KOPT-K1 (cell line): ENCODE measurements at regions not wholly inside any gene's neighbourhood (a gene's known extent, or its start where the extent isn't known, plus 50 kb on each side); places are given as distances from the start of the nearest gene placed in this dataset.

Source experiments
- H3K27ac ChIP-seq: fragments of 200-600 bp; sonication (generic); 2 replicates; pipeline ENCODE4 v1.5.1; 2016; ENCODE audit warnings: antibody characterized with exemption, mild to moderate bottlenecking, low read depth, low read length; ENCODE audit not compliant: poor library complexity, severe bottlenecking
- H3K36me3 ChIP-seq: fragments of 200-600 bp; sonication (generic); 2 replicates; pipeline ENCODE4 v1.5.1; 2017; ENCODE audit warnings: antibody characterized with exemption, mild to moderate bottlenecking, low read length, moderate library complexity; ENCODE audit not compliant: insufficient read depth
- H3K9me3 ChIP-seq: fragments of 200-600 bp; sonication (generic); 2 replicates; pipeline ENCODE4 v1.5.1; 2017; ENCODE audit warnings: antibody characterized with exemption, low read length, mild to moderate bottlenecking; ENCODE audit not compliant: insufficient read depth, poor library complexity, severe bottlenecking

GRCh38 chr2:134123332-134123731, 130.5 kb upstream of the MGAT5 start:
- no peak overlapping the region for H3K27ac ChIP-seq
- H3K9me3 ChIP-seq, result no peaks in the 10 kb centered on the region
- H3K36me3 ChIP-seq, result no peaks in the 10 kb centered on the region

GRCh38 chr2:134124047-134124753, 129.7 kb upstream of the MGAT5 start:
- Histone ChIP-seq H3K27ac (no peak overlapping the region), H3K36me3 (no peaks in the 10 kb centered on the region)

GRCh38 chr2:134127496-134127895, 126.4 kb upstream of the MGAT5 start:
- Histone ChIP-seq H3K36me3 (no peaks in the 10 kb centered on the region; the same call in 1 of the 2 replicates), H3K27ac (no peak overlapping the region), H3K9me3 (no peaks in the 10 kb centered on the region)

More at GRCh38 chr2:134124047-134124753, 129.7 kb upstream of the MGAT5 start:
- no peaks in the 10 kb centered on the region for H3K9me3 ChIP-seq

- Histone ChIP-seq H3K36me3 (no peaks in the 10 kb centered on the region; the same call in 1 of the 2 replicates), H3K27ac (no peak overlapping the region), H3K9me3 (no peaks in the 10 kb centered on the region)
These were observed 125.1 kb upstream of the MGAT5 start for GRCh38 chr2:134128746-134129145.

- no peak overlapping the region for H3K27ac ChIP-seq
- H3K9me3 ChIP-seq, result no peaks in the 10 kb centered on the region
- H3K36me3 ChIP-seq, result no peaks in the 10 kb centered on the region; the same call in 1 of the 2 replicates
These were observed 123.9 kb upstream of the MGAT5 start for GRCh38 chr2:134129900-134130537.

- H3K9me3 ChIP-seq, result no peaks in the 10 kb centered on the region
- H3K27ac ChIP-seq, result no peak overlapping the region
- H3K36me3 ChIP-seq, result no peaks in the 10 kb centered on the region; the same call in 1 of the 2 replicates
These were observed 122.0 kb upstream of the MGAT5 start for GRCh38 chr2:134131681-134132489.

- H3K27ac ChIP-seq, result no peak overlapping the region
- no peaks in the 10 kb centered on the region for H3K9me3 ChIP-seq
- H3K36me3 ChIP-seq, result no peaks in the 10 kb centered on the region; the same call in 1 of the 2 replicates
These were observed 121.4 kb upstream of the MGAT5 start for GRCh38 chr2:134132490-134132857.

- no peaks in the 10 kb centered on the region for H3K9me3 ChIP-seq
- H3K36me3 ChIP-seq, result no peaks in the 10 kb centered on the region; the same call in 1 of the 2 replicates
These were observed 120.1 kb upstream of the MGAT5 start for GRCh38 chr2:134133622-134134312.

GRCh38 chr2:134134313-134134706, 119.6 kb upstream of the MGAT5 start:
- no peaks in the 10 kb centered on the region; the same call in 1 of the 2 replicates for H3K36me3 ChIP-seq
- H3K9me3 ChIP-seq, result no peaks in the 10 kb centered on the region
- no peak overlapping the region for H3K27ac ChIP-seq

More at GRCh38 chr2:134133622-134134312, 120.1 kb upstream of the MGAT5 start:
- H3K27ac ChIP-seq, result no peak overlapping the region

- no peak overlapping the region for H3K27ac ChIP-seq
- H3K36me3 ChIP-seq, result no peaks in the 10 kb centered on the region; the same call in 1 of the 2 replicates
These were observed 119.0 kb upstream of the MGAT5 start for GRCh38 chr2:134134827-134135226.

GRCh38 chr2:134135793-134136192, 118.1 kb upstream of the MGAT5 start:
- Histone ChIP-seq H3K9me3 (no peaks in the 10 kb centered on the region), H3K36me3 (no peaks in the 10 kb centered on the region; the same call in 1 of the 2 replicates), H3K27ac (no peak overlapping the region)

More at GRCh38 chr2:134134827-134135226, 119.0 kb upstream of the MGAT5 start:
- no peaks in the 10 kb centered on the region for H3K9me3 ChIP-seq

- H3K36me3 ChIP-seq, result no peaks in the 10 kb centered on the region; the same call in 1 of the 2 replicates
- H3K27ac ChIP-seq, result no peak overlapping the region
These were observed 117.1 kb upstream of the MGAT5 start for GRCh38 chr2:134136731-134137130.

GRCh38 chr2:134137182-134137611, 116.7 kb upstream of the MGAT5 start:
- Histone ChIP-seq H3K9me3 (no peaks in the 10 kb centered on the region), H3K27ac (no peak overlapping the region), H3K36me3 (no peaks in the 10 kb centered on the region)

More at GRCh38 chr2:134136731-134137130, 117.1 kb upstream of the MGAT5 start:
- H3K9me3 ChIP-seq, result no peaks in the 10 kb centered on the region

GRCh38 chr2:134138115-134138514, 115.8 kb upstream of the MGAT5 start:
- no peaks in the 10 kb centered on the region for H3K36me3 ChIP-seq
- no peaks in the 10 kb centered on the region for H3K9me3 ChIP-seq
- no peak overlapping the region for H3K27ac ChIP-seq
